ENCODE measurements at regions not wholly inside any gene's neighbourhood (a gene's known extent, or its start where the extent isn't known, plus 50 kb on each side); places are given as distances from the start of the nearest gene placed in this dataset.
"Not testable (repeated sequence)": the region's sequence is repeated elsewhere in the genome, so short reads cannot be mapped to it uniquely, and the experiment has no call there.

- not testable (repeated sequence) for DNase-seq
Observed at GRCh38 chr20:5386846-5387245, 70.1 kb upstream of the PROKR2 start.

GRCh38 chr20:5381527-5381926 lies 64.8 kb upstream of the PROKR2 start:
- DNase-seq = not testable (repeated sequence)

- DNase-seq = no peak
Observed at GRCh38 chr20:5377484-5377883, 60.7 kb upstream of the PROKR2 start.

GRCh38 chr20:5376228-5376627 lies 59.5 kb upstream of the PROKR2 start:
- DNase-seq = no peak

GRCh38 chr20:5374171-5374570 lies 57.4 kb upstream of the PROKR2 start:
- no peak for DNase-seq

GRCh38 chr20:5372371-5372770 lies 55.6 kb upstream of the PROKR2 start:
- no peak for DNase-seq

- DNase-seq = no peak
Observed at GRCh38 chr20:5369629-5370028, 52.9 kb upstream of the PROKR2 start.

Data from T-helper 1 cell (primary cell).